Fibroblast of villous mesenchyme (primary cell): ENCODE measurements at regions not wholly inside any gene's neighbourhood (a gene's known extent, or its start where the extent isn't known, plus 50 kb on each side); places are given as distances from the start of the nearest gene placed in this dataset.
"Not testable (repeated sequence)": the region's sequence is repeated elsewhere in the genome, so short reads cannot be mapped to it uniquely, and the experiment has no call there.

Experiments used
- DNase-seq: peaks from one replicate; pipeline ENCODE4 v3.0.0-alpha.2; 2010; ENCODE audit warnings: low read depth
- H3K4me3 ChIP-seq: 2 replicates; pipeline ENCODE4 v1.5.1; 2011; ENCODE audit warnings: low read depth, mild to moderate bottlenecking, low read length
- CTCF ChIP-seq: IDR thresholded peaks from 2 replicates; pipeline ENCODE4 v1.5.1; 2012; ENCODE audit warnings: low read depth, mild to moderate bottlenecking, low read length; ENCODE audit not compliant: insufficient read depth

- H3K4me3 ChIP-seq, result no peak overlapping the region
- no peak for DNase-seq
- no peak for TF ChIP-seq CTCF
Measured at GRCh38 chr7:69285854-69286253, 312.4 kb upstream of the AUTS2 start.

GRCh38 chr7:69295977-69296376 lies 302.3 kb upstream of the AUTS2 start:
- no peak for TF ChIP-seq CTCF
- H3K4me3 ChIP-seq, result no peak overlapping the region
- DNase-seq, result no peak

GRCh38 chr7:69301253-69301652 lies 297.0 kb upstream of the AUTS2 start:
- DNase-seq, result no peak
- no peak overlapping the region for H3K4me3 ChIP-seq
- TF ChIP-seq CTCF, result no peak

GRCh38 chr7:69309601-69310000 lies 288.7 kb upstream of the AUTS2 start:
- DNase-seq, result no peak
- no peak overlapping the region for H3K4me3 ChIP-seq
- no peak for TF ChIP-seq CTCF

GRCh38 chr7:69311489-69311888 lies 286.8 kb upstream of the AUTS2 start:
- H3K4me3 ChIP-seq, result no peak overlapping the region
- no peak for TF ChIP-seq CTCF
- no peak for DNase-seq

- not testable (repeated sequence) for DNase-seq
Measured at GRCh38 chr7:69313852-69314251, 284.4 kb upstream of the AUTS2 start.

GRCh38 chr7:69318794-69319193 lies 279.5 kb upstream of the AUTS2 start:
- TF ChIP-seq CTCF, result no peak
- no peak for DNase-seq
- no peak overlapping the region for H3K4me3 ChIP-seq

More at GRCh38 chr7:69313852-69314251, 284.4 kb upstream of the AUTS2 start:
- H3K4me3 ChIP-seq, result not testable (repeated sequence)

- TF ChIP-seq CTCF, result no peak
- H3K4me3 ChIP-seq, result no peak overlapping the region
- DNase-seq, result no peak
Measured at GRCh38 chr7:69328516-69328915, 269.8 kb upstream of the AUTS2 start.
